GM18907 (cell line): ENCODE measurements at regions not wholly inside any gene's neighbourhood (a gene's known extent, or its start where the extent isn't known, plus 50 kb on each side); places are given as distances from the start of the nearest gene placed in this dataset.
"Not testable (repeated sequence)": the region's sequence is repeated elsewhere in the genome, so short reads cannot be mapped to it uniquely, and the experiment has no call there.

Experiments used
- ATAC-seq: cut with Tn5 transposase; IDR thresholded peaks from one replicate; pipeline ENCODE4 v1.9.1; 2021; ENCODE audit warnings: mild to moderate bottlenecking, moderate library complexity; ENCODE audit not compliant: unreplicated experiment

- no peak for ATAC-seq
These were observed 707.0 kb upstream of the GOLIM4 start for GRCh38 chr3:168802766-168803165.

- no peak for ATAC-seq
These were observed 706.1 kb upstream of the GOLIM4 start for GRCh38 chr3:168801794-168802193.

DNA sequence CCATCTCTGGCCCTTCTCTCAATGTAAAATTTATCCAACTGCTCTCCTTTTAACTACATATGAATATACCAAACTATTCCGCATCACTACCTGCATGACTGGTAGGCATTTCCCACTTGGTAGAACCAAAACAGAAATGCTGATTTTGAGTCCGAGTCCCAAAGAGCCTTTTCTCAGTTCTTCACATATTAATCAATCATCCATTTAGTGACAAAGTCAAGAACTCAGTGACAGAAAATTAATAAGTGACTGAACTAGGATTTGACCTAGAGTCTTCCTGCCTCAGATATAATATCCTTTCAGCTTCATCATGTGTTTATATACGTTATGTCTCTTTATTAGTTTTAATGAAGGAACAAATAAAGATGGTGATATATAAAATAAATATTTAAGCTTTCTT lies 700.6 kb upstream of the GOLIM4 start:
- no peak for ATAC-seq

DNA sequence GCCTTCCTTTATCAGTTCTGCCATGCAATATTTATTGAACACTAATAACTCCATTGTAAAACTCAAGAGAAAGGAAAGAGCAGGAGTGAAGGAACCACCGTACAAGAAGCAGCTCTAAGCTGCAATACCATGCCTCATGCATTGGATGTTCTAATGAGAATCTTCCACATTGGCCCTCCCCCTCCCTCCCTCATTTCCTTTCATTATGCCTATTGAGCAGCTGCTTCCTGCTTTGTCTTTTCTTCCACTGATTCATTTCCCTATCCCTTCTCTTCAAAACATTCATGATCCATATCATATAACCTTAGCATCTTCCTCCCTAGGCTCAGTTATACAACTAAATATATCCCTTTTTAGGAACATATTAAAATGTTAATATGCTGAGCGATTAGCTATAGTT lies 698.7 kb upstream of the GOLIM4 start:
- ATAC-seq: no peak

DNA sequence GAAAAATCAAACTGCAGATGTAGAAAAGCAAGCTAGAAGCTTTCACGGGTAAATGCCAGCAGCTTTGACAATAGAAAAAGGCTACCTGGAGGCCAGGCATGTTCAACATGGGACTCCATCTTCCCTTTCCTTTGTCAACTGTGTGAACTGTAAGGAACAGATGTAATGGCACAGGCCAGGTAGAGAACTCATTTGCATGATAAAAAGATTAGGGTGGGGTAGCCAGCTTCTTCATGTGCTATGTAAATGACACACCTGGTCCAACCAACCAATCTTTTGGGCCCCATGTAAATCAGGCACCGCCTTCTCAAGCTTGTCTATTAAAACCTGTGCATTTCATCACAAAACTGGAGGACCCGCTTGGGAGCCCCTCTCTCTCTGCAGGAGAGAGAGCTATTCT lies 686.5 kb upstream of the GOLIM4 start:
- no peak for ATAC-seq

- not testable (repeated sequence) for ATAC-seq
These were observed 684.4 kb upstream of the GOLIM4 start for GRCh38 chr3:168779970-168780645.

- no peak for ATAC-seq
These were observed 658.0 kb upstream of the GOLIM4 start for GRCh38 chr3:168753724-168754123.

DNA sequence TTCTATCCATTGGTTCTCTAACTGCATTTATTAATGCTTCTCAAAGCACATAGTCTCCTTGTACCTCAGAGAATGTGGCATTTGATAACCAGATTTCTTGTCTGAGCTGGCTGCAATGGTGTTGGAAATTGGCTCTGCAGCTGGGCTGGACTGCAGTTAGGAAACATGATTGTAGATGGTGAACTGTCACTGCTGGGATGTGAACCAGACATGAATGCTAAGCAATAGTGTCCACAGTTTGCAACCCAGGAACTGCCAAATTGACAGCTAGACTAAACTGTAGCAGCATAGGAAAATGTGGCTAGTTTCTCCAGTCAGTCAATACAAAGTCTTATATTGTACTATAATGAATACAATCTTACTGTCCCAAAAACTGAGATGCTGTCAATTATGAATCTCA lies 656.6 kb upstream of the GOLIM4 start:
- no peak for ATAC-seq

- no peak for ATAC-seq
These were observed 652.0 kb upstream of the GOLIM4 start for GRCh38 chr3:168747697-168748096.

DNA sequence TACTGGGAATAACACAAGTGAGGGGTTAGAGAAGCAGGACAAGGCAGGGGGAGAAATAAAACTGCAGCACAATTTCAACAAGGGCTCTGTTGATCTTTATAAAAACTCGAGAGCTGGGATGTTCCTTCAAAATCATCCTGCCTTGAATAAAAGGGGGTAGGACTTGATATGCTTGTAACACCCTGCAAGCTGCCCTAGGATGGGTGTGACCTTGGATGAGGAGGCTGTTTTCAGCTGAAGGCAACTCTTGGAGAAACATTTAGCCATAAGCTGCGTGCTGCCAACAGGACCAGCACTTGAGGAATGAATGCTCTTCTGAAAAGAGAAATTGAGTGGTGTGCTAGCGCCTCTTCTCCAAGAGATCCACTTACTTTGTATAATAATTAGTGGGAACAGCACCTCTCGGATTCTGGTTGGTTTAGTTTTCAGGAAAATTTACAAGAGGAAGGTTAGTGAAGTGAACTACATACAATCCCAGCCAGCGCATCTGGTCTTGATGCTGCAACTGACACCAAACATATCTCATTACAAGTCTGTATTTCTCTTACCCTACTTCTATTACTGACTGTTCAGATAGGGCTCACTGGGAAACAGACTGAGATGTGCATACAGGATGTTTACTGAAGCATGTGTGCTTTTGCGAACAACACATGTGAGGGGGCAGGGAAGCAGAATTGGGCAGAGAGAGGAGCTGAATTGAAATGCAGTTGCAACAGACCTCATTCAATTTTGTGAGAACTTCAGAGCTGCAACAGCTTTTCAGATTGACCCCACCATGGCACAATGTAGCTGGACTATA lies 643.0 kb upstream of the GOLIM4 start:
- no peak for ATAC-seq

DNA sequence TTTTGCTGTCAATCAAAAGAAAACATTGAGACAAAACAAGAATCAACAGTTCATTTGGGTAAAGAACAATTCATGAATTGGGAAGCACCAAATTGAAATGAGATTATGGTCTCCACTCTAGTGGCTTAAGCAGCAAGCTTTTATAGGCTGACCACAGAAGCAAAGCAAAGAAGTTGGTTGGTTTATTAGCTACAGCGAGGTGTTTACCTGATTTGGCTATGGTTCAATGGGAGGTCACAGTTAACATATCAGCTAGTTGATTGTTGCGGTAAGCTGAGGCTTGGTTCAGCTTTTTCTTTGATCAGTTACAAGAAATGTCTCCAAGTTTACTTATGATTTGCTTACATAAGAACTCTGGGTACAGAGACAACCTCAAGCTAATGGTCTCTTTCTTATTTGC lies 640.5 kb upstream of the GOLIM4 start:
- ATAC-seq: no peak

GRCh38 chr3:168730073-168730472 lies 634.3 kb upstream of the GOLIM4 start:
- no peak for ATAC-seq

GRCh38 chr3:168722091-168722490 lies 626.4 kb upstream of the GOLIM4 start:
- ATAC-seq: no peak

DNA sequence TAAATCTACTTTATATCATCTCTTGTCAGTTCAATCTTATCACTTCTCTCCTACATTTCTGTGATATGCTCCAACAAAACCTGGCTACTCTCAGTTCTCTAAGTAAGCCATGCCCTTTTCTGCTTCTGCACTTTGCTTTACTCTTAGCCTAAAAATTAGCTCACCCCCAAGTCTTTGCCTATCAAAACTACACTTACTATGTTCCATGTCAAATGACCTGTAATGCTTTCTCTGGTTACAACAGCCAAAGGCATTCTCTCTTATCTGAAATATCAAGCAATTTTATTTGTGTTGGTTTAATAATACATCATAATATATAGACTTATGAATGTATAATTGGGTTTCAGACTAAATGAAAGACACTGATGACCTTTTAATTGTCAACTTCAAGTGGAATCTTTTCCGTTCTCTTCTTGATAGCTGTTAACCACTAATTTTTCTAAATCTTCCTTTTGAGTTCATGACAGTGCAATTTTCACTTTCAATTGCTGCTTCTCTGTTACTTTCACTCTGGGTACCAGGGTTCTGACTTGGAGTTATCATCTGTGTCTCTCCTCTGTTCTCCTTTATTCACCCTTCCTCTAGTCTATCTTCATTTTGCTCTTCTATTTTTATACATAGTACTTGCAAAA lies 619.0 kb upstream of the GOLIM4 start:
- peak; percentile 97 for ATAC-seq

- ATAC-seq: no peak
These were observed 613.3 kb upstream of the GOLIM4 start for GRCh38 chr3:168709073-168709472.

DNA sequence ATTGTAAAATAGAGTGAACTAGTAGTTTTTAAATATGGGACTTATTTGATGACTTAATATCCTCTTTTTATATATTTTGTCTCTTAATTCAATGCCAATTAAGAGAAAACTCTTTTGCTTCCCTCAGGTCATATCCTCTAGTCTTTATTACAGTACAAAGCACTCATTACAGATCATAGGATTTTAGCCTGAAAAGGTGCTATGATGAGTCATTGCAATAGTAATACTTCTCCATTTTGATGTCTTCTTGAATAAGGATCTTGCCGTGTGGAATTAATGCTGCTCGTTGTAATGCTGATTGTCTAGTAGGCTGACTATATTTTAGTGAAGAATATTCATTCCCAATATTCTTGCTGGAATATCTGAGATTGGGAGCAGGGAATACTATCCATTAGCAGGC lies 612.2 kb upstream of the GOLIM4 start:
- ATAC-seq: no peak

- ATAC-seq: no peak
These were observed 609.7 kb upstream of the GOLIM4 start for GRCh38 chr3:168705412-168705811.

DNA sequence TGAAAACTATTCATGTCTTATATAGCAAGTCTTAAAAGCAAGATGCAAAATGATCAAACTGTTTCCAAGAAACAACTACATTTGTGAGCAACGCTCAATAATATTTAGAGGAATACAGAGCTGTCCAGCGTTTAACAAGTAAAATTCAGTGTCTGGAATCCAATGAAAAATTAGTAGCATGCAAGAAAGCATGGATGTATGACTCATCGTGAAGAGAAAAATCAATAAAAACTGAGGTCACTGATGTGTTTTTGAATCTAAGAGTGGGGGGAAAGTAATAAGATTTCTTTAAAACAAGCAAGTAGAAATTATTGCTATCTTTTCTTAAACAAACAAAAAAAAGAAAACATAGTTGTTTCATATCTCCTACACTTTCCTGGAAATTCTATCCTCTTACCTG lies 600.3 kb upstream of the GOLIM4 start:
- no peak for ATAC-seq

DNA sequence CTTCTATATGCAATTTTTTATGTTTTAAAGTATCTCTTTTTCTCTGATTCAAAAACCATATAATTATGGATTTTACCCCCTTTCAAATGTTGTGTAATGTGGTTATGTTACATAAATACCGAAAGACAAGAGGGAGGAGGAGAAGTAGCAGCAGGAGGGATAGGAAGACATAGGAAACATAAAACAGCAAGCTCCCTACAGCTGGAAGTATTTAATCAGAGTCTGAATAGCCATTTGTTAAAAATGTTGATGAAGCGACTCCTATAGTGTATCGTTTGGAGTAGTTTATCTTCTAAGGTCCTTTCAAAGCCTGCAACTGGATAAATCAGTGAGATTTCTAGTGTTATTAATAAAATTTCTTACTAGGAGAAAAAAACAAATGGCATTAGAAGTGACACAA lies 598.1 kb upstream of the GOLIM4 start:
- no peak for ATAC-seq

DNA sequence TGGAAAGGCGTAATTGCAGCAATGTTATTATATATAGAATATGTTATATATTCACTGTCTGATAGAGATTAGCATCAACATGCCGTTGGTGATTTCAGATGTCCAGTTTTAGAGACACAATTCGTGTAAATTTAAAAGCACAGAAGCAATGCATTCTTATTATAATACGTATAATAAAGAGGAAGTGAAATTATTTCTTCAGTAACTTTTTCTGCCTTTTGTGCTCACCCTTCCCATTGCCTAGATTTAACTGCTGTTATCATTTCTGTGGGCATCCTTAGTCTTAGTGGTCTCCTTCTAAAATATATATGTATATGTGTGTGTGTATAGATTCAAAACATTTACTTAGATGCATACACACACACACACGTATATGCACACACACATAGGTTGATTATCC lies 592.5 kb upstream of the GOLIM4 start:
- no peak for ATAC-seq

- ATAC-seq: no peak
These were observed 588.8 kb upstream of the GOLIM4 start for GRCh38 chr3:168684519-168684918.

DNA sequence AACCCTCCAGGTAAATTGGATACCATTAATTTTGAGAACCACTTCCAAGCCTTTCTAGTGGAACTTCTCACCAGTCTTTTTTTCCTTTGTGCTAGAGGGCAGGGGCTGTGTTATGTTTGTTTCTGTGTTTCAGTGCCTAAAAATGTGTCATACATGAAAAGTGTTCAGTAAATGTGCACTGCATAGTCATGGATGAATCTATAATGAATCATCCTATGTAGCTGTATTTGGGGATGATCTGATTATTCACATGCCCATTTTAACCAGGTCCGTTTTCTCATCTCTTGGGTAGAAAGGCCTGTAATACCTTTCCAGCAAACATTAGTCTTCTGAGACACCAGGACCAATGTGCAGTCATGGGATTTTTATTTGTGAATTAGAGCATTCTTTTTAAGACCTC lies 583.0 kb upstream of the GOLIM4 start:
- no peak for ATAC-seq
